IPS-18a (cell line): ENCODE measurements at regions not wholly inside any gene's neighbourhood (a gene's known extent, or its start where the extent isn't known, plus 50 kb on each side); places are given as distances from the start of the nearest gene placed in this dataset.

ENCODE experiments used
- H3K27ac ChIP-seq: one replicate; pipeline ENCODE4 v1.5.1; 2013; ENCODE audit warnings: low read length
- H3K27me3 ChIP-seq: one replicate; pipeline ENCODE4 v1.6.1; 2013; ENCODE audit warnings: mild to moderate bottlenecking, low read length; ENCODE audit not compliant: control insufficient read depth, insufficient read depth
- H3K36me3 ChIP-seq: one replicate; pipeline ENCODE4 v1.6.1; 2013; ENCODE audit warnings: low read depth, low read length; ENCODE audit not compliant: control insufficient read depth
- H3K4me1 ChIP-seq: one replicate; pipeline ENCODE4 v1.6.1; 2013; ENCODE audit warnings: low read depth, low read length; ENCODE audit not compliant: control insufficient read depth
- H3K4me3 ChIP-seq: one replicate; pipeline ENCODE4 v1.5.1; 2013; ENCODE audit warnings: low read length
- H3K9ac ChIP-seq: one replicate; pipeline ENCODE4 v1.6.1; 2013; ENCODE audit warnings: mild to moderate bottlenecking, low read length, moderate library complexity
- H3K9me3 ChIP-seq: one replicate; pipeline ENCODE4 v1.6.1; 2013; ENCODE audit warnings: low read depth, low read length; ENCODE audit not compliant: control insufficient read depth

DNA sequence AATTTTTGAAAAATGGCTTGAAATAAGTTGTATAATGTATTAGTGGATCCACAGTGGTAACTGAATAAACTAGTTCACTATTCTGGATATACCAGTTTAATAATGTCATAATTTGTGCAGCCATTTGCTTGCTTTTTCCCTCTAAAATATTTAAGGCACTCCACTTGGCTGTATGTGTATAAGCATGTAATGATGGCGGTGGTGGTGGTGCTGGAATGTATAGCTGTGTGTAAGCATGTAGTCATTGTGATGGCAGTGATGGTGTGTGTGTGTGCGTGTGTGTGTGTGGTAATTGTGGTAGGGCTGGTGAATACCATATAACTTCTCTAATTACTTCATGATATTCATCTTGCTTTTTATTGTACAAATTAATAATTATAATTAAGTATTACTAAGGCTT is 89.2 kb upstream of the HIVEP1 start:
- Histone ChIP-seq H3K27ac (no peak overlapping the region), H3K36me3 (no peaks in the 10 kb centered on the region), H3K4me1 (peaks cover 10% of the 10 kb centered on the region), H3K27me3 (no peaks in the 10 kb centered on the region), H3K9ac (no peak overlapping the region), H3K4me3 (no peak overlapping the region), H3K9me3 (no peaks in the 10 kb centered on the region)

DNA sequence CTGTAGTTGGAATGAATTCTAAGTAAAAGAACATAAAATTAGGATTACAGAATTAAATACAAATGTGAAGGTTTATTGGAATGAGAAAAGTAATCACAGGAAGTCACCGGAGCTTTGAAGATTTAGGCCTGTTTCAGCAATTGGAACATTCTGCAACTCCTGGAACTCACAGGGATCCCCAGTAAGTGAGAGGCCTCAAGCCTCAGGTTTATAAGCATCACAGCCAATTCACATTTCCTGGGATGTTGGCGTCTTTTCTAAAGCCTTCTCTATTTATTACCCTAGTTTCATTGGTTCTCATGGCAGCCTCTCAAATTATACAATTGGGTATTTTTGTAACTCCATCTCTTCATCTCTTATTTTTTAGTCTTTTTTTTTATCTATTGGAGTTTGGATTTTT is 90.4 kb upstream of the HIVEP1 start:
- Histone ChIP-seq H3K9me3 (no peaks in the 10 kb centered on the region), H3K4me1 (peaks cover 10% of the 10 kb centered on the region), H3K27me3 (no peaks in the 10 kb centered on the region), H3K36me3 (no peaks in the 10 kb centered on the region), H3K4me3 (no peak overlapping the region), H3K9ac (no peak overlapping the region), H3K27ac (no peak overlapping the region)

DNA sequence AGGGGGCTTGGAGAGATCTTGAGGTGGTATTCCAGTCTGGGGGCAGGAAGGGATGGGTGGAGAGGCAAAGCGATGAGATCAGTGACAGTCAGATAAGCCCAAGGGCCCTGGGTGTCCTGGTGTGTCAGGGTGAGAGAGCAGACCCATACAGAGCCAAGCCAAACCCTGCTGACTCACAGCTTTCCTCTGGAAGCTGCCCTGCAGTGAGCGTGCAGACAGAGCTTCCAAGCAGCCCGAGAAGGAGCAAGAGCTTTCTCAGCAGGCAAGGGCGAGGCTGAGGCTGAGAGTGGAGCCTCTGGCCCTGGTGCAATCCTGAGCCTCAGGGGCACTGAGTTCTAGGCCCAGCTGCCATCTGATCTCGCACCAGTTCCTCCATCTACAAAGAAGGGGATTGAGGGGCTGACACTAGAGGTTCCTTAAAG is 91.1 kb upstream of the HIVEP1 start:
- Histone ChIP-seq H3K4me1 (peaks cover 10% of the 10 kb centered on the region), H3K27me3 (no peaks in the 10 kb centered on the region), H3K4me3 (no peak overlapping the region), H3K27ac (no peak overlapping the region), H3K9ac (no peak overlapping the region), H3K36me3 (no peaks in the 10 kb centered on the region), H3K9me3 (no peaks in the 10 kb centered on the region)

DNA sequence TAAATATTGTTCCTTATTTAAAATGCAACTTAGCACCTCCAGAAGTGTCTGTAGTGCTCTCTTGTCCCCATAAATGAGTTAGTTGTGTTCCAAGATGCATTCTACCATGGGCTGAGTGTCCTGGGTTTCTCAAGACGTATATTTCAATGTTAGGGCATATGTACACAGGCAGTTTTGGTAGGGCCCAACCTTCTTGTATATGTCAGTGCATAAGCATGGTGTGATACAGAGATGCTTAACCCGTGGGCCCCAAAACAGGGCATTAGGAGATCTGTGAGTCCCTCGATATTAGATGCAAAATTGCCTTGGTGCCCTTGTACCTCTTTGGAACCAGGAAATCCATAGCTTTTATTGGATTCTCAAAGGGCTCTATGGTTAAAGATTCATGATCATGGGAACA is 91.5 kb upstream of the HIVEP1 start:
- H3K9ac ChIP-seq = no peak overlapping the region
- no peak overlapping the region for H3K27ac ChIP-seq
- no peak overlapping the region for H3K4me3 ChIP-seq
- no peaks in the 10 kb centered on the region for H3K27me3 ChIP-seq
- no peaks in the 10 kb centered on the region for H3K36me3 ChIP-seq
- H3K4me1 ChIP-seq = peaks cover 7% of the 10 kb centered on the region
- H3K9me3 ChIP-seq = no peaks in the 10 kb centered on the region

DNA sequence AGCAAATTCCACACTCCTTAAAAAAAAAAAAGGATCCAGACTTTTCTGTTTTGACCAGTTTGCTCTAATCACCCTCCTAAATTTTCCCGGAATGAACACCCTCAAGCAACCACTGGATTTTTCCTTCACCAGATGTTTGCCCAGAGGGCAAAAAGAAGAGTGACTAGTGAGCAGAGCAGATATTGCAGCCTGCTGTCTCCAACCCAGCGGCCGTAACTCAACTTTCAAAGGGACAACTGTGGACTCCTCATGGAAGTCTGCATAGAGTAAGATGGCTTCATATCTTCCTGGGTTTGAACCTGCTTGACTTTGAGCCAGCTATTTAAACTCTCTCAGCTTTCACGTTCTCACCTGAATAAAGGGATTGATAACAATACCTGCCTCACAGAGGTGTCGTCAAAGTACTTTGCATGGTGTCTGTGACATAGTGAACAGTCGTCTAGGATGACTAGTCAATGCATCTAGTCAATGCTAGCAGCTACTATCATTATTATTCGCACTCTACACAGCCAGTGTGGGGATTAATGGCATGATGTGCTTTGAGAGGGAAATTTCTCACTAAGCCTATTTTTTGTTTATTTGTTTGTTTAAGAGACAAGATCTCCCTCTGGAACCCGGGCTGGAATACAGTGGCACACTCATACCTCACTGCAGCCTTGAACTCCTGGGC is 92.2 kb upstream of the HIVEP1 start:
- Histone ChIP-seq H3K27me3 (no peaks in the 10 kb centered on the region), H3K36me3 (no peaks in the 10 kb centered on the region), H3K27ac (no peak overlapping the region), H3K4me3 (no peak overlapping the region), H3K9me3 (no peaks in the 10 kb centered on the region), H3K9ac (no peak overlapping the region), H3K4me1 (peaks cover 7% of the 10 kb centered on the region)

DNA sequence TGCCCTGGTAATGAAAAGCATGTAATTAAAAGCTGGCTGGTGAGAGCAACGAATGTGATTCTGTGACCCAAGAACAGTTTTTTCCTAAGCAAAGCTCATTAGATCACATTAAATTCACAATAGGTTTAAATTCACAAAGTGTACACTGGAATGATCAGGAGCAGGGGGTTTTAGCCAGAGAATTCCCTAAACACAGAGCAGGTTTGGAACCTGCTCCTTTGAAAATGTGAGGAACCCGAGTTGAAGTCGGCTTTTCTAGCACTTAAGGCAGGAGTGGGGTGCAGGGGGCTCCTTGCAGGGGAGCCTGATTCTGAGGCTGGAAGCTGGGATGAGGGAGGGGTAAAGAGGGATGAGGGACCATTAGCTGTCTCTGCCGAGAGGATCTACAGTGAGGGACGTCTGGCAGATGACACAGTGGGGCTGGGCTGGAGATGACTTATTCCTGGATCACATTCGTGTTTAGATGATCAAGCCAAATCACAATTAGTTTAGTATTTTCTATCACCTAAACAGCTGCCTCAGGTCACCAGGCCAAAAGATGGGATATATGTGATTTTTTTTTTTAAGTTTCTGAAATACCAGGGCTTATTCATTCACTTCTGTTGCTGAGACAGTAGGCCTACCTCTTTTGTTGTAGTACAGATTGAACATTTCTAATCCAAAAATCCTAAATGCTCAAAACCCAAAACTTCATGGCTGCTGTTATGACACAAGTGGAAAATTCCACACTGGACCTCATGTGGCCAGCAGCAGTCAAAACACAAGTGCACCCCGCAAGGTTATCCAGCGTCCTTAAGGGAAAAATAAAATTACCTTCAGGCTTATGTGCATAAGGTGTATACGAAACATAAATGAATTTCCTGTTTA is 93.1 kb upstream of the HIVEP1 start:
- Histone ChIP-seq H3K4me1 (peaks cover 7% of the 10 kb centered on the region), H3K27ac (no peak overlapping the region), H3K9me3 (no peaks in the 10 kb centered on the region), H3K36me3 (no peaks in the 10 kb centered on the region), H3K4me3 (no peak overlapping the region), H3K9ac (no peak overlapping the region), H3K27me3 (no peaks in the 10 kb centered on the region)

DNA sequence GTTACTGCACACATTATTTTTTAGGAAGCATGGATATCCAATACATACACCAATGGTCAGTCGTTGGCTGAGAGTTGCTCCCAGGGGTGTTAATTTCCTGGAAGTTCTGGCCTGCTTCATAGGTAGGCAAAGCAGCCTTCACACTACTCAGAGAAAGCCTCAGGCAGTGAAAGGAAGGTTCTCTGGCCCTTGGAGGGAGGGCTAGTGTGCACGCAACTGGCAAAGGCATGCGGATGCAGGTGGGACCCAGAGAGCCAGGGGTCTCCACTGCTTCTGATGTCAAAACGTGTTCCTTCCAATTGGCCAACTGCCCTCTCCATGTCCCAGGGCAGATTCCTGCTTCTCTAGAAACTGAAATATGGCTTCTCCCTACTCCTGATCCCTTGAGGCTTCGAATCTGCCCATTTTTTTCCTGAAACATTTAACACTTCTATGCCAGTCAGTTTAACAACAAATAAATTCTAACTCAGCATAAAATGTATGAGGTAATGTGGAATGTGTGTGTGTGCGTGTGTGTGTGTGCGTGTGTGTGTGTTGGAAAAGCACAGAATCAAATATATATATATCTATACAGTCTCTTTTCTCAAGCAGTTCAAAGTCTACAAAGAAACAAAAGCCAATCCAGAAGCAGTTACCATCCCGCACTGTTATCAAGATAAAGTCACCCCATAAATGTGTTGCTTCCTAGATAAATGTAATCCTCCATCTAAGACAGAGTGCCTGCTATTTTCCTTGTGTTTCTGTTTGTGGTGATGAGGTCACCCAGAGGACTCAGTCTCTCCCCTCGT is 94.0 kb upstream of the HIVEP1 start:
- Histone ChIP-seq H3K9me3 (no peaks in the 10 kb centered on the region), H3K27me3 (no peaks in the 10 kb centered on the region), H3K9ac (no peak overlapping the region), H3K4me3 (no peak overlapping the region), H3K4me1 (peaks cover 7% of the 10 kb centered on the region), H3K27ac (no peak overlapping the region), H3K36me3 (no peaks in the 10 kb centered on the region)

DNA sequence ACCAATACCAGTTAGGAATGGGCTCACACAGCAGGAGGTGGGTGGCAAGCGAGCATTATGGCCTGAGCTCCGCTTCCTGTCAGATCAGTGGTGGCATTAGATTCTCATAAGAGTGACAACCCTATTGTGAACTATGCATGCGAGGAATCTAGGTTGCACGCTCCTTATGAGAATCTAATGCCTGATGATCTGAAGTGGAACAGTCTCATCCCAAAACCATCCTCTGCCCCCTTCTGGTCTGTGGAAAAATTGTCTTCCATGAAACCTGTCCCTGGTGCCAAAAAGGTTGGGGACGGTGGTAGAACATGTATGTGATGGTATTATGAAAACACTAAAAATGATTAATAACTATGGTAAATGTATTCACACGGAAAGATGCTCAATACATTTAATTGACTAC is 99.7 kb upstream of the HIVEP1 start:
- H3K9me3 ChIP-seq = no peaks in the 10 kb centered on the region
- no peak overlapping the region for H3K27ac ChIP-seq
- no peak overlapping the region for H3K4me3 ChIP-seq
- no peaks in the 10 kb centered on the region for H3K4me1 ChIP-seq
- H3K27me3 ChIP-seq = no peaks in the 10 kb centered on the region
- no peaks in the 10 kb centered on the region for H3K36me3 ChIP-seq
- no peak overlapping the region for H3K9ac ChIP-seq

DNA sequence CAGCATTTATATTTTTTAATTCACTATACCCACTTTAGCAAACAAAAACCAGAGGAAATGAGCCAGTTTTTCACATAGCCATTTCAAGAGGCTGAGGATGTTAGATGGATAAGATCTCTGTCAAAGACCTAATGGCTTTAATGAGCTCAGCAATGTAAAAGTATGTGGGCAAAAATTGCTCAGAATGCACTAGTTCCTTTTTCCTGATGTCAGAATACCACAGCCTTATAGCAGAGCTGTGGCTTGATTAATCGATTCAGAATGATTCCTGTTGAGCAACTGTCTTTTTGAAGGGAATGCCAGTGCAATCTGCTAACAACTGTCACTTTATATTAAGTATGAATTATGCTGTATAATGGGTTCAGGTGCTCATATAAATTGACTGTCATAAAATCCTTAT is 100.6 kb upstream of the HIVEP1 start:
- Histone ChIP-seq H3K36me3 (no peaks in the 10 kb centered on the region), H3K4me3 (no peak overlapping the region), H3K4me1 (no peaks in the 10 kb centered on the region), H3K27ac (no peak overlapping the region), H3K9me3 (no peaks in the 10 kb centered on the region), H3K27me3 (no peaks in the 10 kb centered on the region), H3K9ac (no peak overlapping the region)

DNA sequence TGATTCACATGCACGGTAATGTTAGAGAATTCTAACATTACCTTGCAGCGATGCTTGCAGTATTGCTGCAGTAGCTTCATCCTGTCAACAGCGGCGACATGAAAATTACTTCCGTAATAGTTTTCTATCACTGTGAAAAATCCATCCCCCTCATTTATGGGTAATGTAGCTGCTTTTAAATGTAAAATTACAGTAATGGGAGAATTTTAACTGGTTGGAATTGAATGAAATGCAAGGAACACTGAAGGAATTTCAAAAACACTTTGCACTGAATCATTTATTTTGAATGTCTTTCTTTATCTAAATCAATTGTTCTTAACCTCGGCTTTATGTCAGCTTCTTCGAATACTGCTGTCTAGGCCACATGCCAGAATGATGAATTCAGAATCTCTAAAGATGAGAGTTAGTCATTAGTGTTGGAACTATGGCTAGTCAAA is 102.4 kb upstream of the HIVEP1 start:
- no peaks in the 10 kb centered on the region for H3K4me1 ChIP-seq
- no peak overlapping the region for H3K27ac ChIP-seq
- H3K4me3 ChIP-seq = no peak overlapping the region
- no peaks in the 10 kb centered on the region for H3K36me3 ChIP-seq
- H3K27me3 ChIP-seq = no peaks in the 10 kb centered on the region
- no peaks in the 10 kb centered on the region for H3K9me3 ChIP-seq
- no peak overlapping the region for H3K9ac ChIP-seq

DNA sequence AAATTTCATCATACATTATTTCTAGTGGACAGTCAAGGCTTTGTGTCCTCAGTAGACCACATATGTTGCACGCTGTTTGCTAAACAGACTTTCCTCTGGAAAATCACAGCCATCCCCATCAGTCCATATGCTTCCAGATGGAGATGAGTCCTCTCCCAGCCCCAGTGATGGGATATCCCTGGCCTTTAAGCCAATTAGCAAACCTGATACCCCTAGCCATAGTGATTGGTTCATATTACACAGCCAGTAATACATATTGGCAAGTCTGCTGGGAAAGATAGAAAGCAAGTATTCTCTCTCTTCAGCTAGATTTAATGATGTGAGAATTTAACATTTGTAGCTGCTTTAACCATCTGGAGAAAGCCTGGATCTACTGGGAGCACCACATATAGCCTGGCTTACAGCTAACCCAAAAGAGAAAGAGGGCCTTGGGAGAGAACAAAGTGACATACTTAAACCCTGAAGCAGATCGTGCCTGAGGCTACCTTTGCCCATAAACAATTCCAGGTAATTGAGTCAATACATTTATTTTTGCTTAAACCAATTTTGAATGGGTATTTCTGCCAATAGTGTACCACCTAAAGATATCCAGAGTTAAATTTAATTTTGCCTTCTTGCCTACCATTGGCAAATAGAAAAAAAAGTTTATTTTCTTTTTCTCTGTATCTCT is 103.5 kb upstream of the HIVEP1 start:
- H3K4me3 ChIP-seq = no peak overlapping the region
- no peaks in the 10 kb centered on the region for H3K27me3 ChIP-seq
- H3K9ac ChIP-seq = no peak overlapping the region
- H3K9me3 ChIP-seq = no peaks in the 10 kb centered on the region
- H3K4me1 ChIP-seq = no peaks in the 10 kb centered on the region
- no peak overlapping the region for H3K27ac ChIP-seq
- H3K36me3 ChIP-seq = no peaks in the 10 kb centered on the region
